ENCODE measurements at regions not wholly inside any gene's neighbourhood (a gene's known extent, or its start where the extent isn't known, plus 50 kb on each side); places are given as distances from the start of the nearest gene placed in this dataset.
"Not testable (repeated sequence)": the region's sequence is repeated elsewhere in the genome, so short reads cannot be mapped to it uniquely, and the experiment has no call there.

DNA sequence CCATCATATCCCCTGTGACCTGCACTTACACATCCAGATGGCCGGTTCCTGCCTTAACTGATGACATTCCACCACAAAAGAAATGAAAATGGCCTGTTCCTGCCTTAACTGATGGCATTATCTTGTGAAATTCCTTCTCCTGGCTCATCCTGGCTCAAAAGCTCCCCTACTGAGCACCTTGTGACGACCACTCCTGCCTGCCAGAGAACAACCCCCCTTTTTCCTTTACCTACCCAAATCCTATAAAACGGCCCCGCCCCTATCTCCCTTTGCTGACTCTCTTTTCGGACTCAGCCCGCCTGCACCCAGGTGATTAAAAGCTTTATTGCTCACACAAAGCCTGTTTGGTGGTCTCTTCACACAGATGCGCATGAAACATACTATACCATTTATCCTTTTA is 279.7 kb upstream of the CHRM3 start:
- DNase-seq: not testable (repeated sequence)

DNA sequence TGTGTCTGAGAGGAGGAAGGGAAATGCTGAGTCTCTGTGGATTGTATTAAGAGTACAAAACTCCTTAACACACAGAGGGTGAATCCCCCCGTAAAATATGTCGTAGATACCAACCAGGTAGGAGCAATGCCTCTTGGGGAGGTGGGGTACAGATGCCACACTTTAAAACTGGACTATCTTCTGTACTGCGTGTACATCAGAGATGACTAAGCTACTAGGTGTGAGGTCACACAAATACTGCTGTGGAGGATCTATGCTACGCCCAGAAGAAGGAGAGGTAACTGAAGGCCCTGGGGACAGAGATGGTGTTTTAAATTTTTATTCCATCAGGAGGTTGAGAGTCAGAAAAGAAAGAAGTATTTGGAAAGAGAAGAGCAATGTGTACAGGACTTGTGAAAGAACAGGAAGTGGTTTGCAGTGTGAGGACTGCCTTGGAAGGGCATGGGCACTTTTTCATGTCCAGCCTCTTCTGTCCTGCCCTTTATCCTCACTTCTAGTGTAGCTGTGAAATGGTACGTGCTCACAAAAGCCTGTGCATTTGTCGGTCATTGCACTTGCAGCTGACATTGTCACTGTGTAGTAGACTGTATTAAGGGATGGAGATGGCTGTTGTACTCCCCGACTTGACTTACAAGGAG is 287.8 kb upstream of the CHRM3 start:
- no peak for DNase-seq

DNA sequence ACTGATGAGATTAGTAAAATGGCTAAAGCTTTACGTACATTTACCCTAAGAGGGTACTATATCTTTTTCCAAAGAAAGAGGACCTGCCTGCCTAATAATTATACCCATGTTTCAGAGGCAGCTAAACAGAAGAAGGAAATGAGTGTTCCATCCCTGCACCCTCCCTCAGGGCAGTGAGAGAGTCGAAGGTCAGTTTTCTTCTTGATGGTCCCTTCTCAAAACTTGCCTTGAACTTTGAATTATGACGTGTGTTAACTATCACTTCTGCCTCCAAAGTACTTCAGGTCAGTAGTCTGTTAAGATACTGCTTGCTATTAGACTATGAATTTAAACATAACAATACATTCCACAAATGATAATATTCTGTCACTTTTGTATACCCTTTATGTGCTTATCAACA is 294.8 kb upstream of the CHRM3 start:
- no peak for DNase-seq

DNA sequence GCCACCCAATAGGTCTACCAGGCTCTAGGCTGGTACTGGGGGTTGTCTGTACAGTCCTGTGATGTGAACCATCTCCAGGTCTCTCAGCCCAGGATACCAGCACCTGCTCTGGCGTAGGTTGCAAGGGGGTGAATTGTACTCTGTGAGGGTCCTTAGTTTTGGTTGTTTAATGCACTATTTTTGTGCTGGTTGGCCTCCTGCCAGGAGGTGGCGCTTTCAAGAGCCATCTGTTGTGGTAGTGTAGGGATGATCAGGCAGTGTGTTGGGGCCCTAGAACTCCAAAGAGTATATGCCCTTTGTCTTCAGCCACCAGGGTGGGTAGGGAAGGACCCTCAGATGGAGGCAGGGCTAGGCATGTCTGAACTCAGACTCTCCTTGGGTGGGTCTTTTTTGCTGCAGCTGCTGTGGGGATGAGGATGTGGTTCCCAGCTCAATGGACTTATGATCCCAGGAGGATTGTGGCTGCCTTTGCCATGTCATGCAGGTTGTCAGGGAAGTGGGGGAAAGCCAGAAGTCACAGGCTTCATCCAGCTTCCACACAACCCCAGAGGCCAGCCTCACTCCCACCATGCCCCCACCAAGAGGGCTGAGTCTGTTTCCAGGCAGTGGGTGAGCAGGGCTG is 301.8 kb upstream of the CHRM3 start:
- DNase-seq: no peak

DNA sequence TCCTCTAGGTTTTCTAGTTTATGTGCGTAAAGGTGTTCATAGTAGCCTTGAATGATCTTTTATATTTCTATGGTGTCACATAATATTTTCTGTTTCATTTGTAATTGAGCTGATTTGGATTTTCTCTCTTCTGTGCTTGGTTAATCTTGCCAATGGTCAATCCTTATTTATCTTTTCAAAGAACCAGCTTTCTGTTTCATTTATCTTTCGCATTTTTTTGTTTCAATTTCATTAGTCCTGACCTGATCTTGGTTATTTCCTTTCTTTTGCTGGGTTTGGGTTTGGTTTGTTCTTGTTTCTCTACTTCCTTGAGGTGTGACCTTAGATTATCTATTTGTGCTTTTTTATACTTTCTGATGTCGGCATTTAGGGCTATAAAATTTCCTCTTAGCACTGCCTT is 304.4 kb upstream of the CHRM3 start:
- DNase-seq: not testable (repeated sequence)

DNA sequence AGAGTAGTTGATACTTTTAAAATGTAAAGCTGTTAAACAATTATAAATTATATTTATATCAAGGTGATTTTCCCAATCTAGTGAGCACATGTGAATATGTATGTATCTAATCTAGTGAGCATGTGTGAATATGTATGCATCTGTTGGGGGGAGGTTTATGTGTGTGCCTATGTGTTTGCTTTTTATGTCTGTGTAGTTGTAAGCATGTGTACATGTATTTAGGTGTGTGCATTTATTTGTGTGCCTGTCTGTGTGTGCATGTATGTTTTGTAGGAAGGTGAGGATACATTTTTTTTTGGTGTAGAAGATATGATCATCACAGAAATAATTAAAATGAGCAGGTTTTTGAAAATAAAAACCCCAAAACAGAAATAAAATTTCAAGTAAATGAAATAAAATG is 318.9 kb upstream of the CHRM3 start:
- no peak for DNase-seq

DNA sequence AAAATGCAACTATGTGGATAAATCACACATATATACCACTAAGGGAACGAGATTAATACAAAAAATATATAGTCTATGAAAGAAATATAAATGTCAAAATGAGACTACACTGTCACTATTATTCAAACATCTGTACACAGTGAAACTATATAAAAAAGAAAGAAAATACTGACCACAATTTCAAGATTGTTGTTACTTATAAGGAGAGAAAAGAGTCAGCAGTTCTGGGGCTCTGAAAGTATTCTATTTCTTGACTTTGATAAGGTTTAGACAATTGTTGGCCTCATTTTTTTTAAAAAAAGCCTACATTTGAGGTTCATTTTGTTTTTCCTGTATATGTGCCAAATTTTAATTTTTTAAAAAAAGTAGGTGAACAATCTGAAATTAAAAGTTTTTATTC is 319.3 kb upstream of the CHRM3 start:
- no peak for DNase-seq

DNA sequence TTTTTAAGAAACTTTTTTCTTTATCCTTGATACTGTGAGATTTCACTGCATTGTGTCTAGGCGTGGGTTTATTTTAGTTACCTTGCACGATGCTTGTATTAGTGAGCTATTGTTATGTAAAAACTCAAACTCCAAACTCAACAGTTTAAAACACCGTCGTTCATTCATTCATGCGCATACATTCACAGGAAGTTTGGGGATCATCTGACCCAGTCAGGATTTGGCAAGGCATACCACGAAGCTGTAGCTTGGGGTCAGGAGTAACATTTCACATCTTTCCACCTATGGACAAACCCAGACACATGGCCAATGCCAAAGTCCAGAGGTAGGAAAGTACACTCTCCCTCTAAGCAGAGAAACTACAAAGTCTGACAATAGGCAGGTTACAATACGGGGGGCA is 324.6 kb upstream of the CHRM3 start:
- DNase-seq: no peak

DNA sequence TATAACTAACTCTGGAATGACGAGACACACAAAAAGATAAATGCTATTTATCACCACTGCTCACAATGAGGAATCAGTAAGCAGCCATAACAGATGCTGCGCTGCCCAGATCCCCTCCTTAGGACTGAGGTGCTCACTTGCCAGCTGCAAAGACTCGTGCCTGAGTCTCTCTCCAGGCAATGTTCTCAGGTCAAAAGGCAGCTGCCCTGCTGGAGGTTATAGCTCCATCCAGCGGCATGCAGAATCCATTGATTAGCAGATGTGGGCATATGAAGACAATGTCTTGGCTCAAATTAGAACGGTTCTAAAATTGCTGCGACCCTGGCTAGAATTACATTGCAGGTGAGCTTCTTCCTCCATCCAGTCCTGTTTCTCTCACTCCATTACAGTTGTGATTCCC is 328.2 kb upstream of the CHRM3 start:
- no peak for DNase-seq

DNA sequence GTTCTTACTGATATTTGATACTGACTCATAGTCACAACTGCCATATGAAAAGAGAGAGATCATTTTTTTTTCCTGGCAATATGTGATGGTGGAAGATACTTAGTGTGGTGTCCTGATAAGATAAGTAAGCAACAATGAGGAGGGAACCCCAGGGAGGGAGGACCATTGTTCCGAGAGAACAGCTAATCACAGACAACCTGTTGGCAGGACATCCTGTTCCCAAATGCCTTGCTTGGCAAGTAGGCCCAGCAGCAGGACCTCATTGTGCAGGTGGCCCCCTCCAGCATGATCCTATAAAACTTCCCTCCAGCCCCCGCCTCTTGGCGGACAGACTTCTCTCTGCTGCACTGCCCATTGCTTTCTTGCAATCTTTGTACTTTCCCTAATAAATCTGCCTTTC is 329.4 kb upstream of the CHRM3 start:
- DNase-seq: no peak

DNA sequence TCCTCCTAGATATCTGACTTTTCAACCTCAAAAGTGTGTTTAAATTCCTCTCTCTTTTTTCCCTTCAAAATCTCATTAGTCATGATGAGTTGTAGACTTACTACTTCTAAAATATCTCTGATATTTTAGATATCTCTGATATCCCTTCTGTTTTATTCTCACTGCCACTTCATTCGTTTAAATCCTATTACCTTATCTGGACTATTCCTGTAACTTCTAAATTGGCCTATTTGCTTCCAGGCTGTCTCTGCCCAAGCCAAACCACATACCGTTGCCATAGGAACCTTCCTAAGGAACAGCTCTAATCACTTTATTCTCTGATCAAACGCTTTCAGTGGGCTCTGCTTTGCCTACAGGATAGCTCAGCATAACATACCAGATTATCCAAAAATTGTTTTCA is 333.1 kb upstream of the CHRM3 start:
- no peak for DNase-seq

DNA sequence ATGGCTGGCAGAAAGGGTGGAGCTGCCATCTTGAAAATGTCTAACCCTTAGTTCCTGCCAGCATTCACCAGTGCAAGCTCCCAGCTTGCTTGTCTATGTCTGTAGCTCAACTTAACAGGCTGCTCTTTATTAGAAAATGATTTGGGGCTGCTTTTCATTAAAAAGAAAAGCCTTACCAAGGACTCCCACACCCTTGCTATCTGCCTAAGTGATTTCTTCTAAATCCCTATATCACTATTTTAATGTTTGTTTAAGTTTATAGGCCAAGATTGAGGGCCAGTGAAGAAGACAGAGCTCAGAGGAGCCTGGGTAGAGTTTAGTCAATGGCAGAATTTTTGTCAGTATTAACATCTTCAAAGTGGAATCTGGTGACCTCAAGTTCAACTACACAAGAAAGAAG is 336.8 kb upstream of the CHRM3 start:
- no peak for DNase-seq

DNA sequence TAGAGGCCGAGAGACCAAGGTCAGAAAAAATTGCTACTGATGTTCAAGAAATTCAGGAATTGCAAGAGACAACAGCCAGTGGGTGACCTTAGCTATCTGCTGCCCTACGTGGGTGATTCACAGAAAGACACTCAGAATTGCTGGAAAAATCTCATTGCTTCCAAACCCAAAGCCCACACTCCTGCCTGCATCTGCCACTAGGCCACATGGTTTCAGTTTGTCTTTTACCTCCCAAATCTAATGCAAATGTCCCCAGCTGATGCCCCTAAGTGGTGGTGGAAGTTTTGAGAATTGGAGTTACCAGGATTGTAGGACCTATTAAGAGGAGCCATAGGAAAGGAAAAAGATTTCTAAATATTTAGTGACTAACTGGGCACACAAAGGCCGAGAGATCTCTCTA is 341.5 kb upstream of the CHRM3 start:
- no peak for DNase-seq

DNA sequence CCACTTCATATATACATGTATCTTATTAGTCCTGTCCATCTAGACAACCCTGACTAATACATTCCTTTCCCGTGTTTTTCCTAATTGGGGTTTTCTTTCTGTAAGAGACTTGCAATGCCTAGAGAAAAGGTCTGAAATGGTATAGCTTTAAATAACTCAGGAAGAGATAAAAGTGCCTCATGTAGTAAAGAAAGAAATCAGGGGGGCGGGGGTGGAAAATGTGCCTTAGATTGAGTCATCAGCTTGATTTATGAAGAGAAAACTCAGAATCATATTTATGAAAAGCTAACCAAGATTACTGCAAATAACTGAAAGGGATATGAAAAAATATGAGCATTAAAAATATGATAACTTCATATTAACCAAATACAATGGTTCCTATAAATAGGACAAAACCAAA is 345.8 kb upstream of the CHRM3 start:
- DNase-seq: no peak

DNA sequence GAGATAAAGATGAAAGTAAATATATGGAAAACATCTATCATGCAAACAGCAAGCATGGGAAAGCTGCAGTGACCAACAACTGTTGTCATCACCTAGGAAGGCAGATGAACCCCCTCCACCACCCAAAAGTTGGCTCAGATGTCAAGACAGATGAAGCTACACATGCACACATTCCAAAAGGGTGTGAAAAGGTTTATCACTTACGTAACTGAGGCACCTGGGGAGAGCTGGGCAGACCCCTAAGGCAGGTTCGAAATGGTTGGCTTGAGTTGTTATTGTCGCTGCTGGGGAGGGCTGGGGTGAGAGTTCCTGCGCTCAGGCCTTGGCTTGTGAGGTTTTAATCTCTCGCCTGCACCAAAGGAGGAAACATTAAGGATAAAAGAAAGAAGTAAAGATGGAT is 355.1 kb upstream of the CHRM3 start:
- no peak for DNase-seq

DNA sequence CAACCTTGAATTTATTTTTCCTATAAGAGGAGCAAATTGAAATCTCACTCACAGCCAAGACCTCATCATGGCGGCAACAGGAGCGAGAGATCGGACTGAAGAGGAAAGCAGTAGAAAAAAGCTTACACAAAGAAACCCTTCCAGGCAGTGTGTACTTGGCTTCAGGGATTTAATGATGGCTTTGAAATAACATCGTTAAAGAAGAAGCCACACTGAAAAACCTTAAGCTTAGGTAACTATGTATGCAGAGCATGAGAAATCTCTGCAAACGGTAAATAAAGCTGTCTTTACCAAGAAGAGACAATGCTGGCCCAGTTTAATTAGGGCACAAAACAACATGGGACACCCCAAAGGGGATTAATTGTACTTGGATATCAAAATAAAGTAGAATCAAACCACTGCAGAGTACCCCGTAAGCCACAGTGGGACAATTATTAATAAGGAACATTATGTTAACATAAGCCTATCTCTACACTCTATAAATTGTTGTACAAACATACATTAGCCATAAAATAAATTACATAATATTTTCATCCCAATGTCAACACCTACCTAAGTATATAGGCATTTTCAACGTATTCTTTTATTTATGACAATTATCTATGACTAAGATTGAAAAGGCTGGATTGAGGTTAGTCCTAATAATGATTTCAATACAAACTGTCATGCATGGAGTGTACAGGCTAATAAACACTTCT is 360.2 kb upstream of the CHRM3 start:
- DNase-seq: peak; percentile 14

DNA sequence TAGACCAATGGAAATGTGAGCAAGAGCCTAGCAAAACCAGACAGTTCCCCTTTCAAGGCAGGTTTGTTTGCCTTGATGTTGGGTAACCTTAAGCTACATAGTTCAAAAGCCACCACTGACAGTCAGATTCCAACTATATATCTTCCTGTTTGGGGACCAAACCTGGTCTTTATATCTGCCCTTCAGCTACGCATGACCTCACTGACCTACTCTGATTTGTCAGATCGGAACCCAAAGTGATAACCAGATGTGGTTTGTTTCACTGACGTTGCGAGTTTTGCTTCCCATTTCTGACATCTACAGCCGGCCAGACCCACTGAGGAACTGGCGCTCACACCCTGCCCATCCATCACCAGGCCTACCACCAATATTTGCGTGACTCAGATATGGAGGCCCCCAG is 361.1 kb upstream of the CHRM3 start:
- DNase-seq: no peak

DNA sequence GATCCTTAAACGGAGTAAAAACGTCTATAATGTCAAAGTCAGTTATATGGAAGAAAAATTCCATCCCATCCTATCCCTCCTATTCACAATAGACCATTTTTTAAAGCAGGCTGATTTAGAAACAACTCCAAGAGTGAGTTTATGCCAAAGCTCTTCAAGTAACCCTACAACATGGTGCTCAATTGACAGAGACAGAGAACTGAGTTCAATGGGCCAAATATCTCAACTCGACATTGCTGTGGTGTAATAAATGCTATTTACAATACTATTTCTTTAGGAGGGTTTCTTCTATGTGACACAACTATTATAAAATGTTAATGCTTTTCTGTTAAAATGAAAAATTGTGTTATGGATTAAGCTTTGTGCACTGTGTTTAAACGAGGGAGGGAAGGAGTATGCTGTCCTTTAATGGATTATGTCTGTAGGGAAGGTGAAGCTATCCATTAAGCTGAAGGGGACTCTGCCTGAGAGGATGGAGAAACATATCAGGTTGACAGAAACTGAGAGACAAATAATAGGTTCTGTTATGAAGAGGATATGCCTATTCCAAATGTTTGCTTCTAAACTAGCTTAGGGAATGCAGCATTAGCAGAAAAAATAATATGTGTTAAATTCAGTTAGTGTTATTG is 362.5 kb upstream of the CHRM3 start:
- DNase-seq: no peak

DNA sequence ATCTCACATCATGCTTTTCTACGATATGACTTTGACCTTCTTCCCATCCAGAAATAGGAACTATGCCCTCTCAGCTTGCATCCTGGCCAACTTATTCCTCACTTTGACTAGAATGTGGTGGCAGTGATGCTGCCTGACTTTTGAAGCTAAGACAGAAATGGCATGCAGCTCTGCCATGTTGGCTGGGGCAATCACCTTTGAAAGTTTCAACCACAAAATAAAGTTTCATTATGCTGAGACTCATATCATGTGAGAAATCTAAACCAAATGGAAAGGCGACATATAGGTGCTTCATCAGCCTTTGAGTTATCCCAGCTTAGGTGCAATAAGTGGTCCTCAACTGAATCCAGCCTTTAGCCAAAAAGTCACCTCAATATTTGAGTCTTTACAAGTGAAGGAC is 370.0 kb upstream of the CHRM3 start:
- DNase-seq: no peak

DNA sequence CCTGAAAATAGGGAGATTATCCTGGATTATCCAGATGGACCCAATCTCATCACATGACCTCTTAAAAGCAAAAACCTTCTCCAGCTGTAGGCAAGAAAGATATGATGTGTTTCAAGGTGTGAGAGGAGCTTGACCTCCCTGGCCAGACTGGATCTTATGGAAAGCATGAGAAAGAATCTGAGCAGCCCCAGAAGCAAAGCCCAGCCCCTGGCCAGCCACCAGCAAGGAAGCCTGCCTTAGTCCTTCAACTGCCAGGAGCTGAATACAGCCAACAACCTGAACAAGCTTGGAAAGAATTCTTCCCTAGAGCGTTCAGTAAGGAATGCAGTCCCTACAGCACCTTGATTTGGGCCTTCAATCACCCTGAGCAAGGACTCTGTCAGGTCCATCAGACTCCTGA is 375.0 kb upstream of the CHRM3 start:
- DNase-seq: no peak

DNA sequence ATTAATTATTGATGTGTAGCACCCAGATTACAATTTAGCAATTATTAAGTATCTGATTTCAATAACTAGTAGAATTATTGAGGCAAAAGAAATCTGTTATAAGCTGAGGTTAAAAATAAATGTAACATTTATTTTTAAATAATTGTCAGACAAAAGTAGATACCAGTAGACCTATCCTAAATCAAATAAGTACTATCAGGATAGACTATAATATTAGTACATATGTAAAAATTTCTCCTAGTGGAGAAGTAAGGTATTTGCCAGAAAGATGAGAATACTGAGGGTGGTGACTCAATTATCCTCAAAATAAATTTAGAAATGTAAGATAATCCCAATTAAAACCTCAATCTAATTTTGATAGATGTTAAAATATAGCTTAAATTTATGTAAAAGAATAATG is 377.8 kb upstream of the CHRM3 start:
- no peak for DNase-seq

DNA sequence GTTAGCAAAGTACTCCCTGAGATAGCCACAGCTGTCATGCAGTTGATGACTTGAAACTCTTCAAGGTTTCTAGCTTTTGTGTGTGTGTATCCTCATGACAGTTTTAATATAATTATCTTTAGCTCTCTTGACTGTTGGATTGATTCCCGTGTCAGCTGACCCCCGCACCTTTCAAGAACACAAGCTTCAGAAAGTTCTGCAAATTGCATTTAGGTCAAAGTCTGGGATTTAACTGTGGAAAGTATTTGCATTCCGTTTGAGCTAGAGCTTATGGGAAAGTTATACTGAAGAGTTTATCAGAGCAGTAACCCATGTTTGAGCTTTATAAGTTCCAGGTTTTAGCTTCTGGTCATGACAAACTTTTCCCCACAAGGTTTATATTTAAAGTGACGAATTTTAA is 380.1 kb upstream of the CHRM3 start:
- no peak for DNase-seq

DNA sequence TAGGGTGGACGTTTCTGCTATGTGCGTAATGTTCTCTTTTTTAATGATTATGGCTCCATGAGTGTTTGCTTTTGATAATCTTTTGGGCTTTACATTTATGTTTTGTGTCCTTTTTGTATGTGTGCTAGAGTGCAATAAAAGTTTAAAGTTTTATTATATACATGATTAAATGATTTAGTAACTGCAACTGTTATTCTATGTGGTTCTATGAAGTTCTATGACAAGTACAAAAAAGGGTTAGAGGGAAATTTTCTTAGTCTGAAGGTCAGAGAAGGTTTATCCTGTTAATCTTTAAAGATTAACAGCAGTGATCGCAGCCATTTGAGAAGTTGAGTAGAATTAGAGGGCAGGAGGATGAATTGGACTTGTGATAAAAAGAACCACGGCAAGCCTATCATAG is 386.4 kb upstream of the CHRM3 start:
- DNase-seq: no peak

DNA sequence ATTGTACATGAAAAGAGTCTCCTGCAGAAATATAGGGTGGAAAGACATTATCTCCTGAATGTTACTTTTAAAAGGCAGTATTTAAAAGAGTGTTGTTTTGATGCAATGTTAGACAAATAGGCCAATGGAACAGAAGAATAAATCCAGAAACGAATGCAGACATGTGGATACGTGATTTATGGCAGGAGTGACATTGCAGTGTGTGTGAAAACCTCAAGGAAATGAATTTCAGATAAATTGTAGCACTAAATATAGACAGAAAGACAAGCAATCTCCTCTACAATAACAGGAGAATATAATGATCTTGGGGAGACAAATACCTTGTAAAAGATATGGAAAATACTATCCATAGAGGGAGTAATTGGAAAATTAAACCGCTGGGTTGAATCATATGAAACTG is 387.8 kb upstream of the CHRM3 start:
- no peak for DNase-seq
